ENCODE measurements at regions not wholly inside any gene's neighbourhood (a gene's known extent, or its start where the extent isn't known, plus 50 kb on each side); places are given as distances from the start of the nearest gene placed in this dataset.

GRCh38 chr17:77285594-77286390, 145.0 kb downstream of the SEC14L1 start (continued):
- TF ChIP-seq ATF1 (CRISPR knock-in tag; IDR thresholded peaks at IDR 0.05) (no peak), KLF15 (CRISPR knock-in tag; IDR thresholded peaks at IDR 0.05; ENCODE audit: borderline replicate concordance) (no peak), THAP8 (CRISPR knock-in tag; IDR thresholded peaks at IDR 0.05; ENCODE audit: borderline replicate concordance) (no peak), KAT2B (IDR thresholded peaks at IDR 0.05; ENCODE audit: borderline replicate concordance, low read depth, low read length) (no peak), NONO (IDR thresholded peaks at IDR 0.05) (no peak), NONO (CRISPR knock-in tag; conservative IDR thresholded peaks at IDR 0.05) (no peak; the same call in 1 of the 2 replicates), IRX3 (CRISPR knock-in tag; IDR thresholded peaks at IDR 0.05; ENCODE audit: borderline replicate concordance, low read depth) (0 out of 2 replicates have a peak, but pooled peaks have one; percentile 9), MTA1 (CRISPR knock-in tag; IDR thresholded peaks at IDR 0.05; ENCODE audit: borderline replicate concordance) (no peak; the same call in 1 of the 2 replicates), NR2F2 (IDR thresholded peaks at IDR 0.05; ENCODE audit: borderline replicate concordance, low read depth) (no peak), GLI4 (CRISPR knock-in tag; IDR thresholded peaks at IDR 0.05; ENCODE audit: borderline replicate concordance) (peak; percentile 65; the same call in 1 of the 2 replicates), ZNF225 (CRISPR knock-in tag; IDR thresholded peaks at IDR 0.05) (peak; percentile 76; the same call in 1 of the 2 replicates), ZNF788 (CRISPR knock-in tag; IDR thresholded peaks at IDR 0.05; ENCODE audit: borderline replicate concordance) (no peak), ZNF709 (CRISPR knock-in tag; IDR thresholded peaks at IDR 0.05) (no peak), RBM22 (optimal IDR thresholded peaks at IDR 0.05; ENCODE audit: low read length) (peak; percentile 25), ETV6 (CRISPR knock-in tag; conservative IDR thresholded peaks at IDR 0.05) (no peak), ZFY (CRISPR knock-in tag; IDR thresholded peaks at IDR 0.05) (peak; percentile 50; the same call in 1 of the 2 replicates), RORA (CRISPR knock-in tag; IDR thresholded peaks at IDR 0.05) (no peak), BORCS8-MEF2B (CRISPR knock-in tag; IDR thresholded peaks at IDR 0.05) (no peak)
- TF ChIP-seq, protein P1, sequence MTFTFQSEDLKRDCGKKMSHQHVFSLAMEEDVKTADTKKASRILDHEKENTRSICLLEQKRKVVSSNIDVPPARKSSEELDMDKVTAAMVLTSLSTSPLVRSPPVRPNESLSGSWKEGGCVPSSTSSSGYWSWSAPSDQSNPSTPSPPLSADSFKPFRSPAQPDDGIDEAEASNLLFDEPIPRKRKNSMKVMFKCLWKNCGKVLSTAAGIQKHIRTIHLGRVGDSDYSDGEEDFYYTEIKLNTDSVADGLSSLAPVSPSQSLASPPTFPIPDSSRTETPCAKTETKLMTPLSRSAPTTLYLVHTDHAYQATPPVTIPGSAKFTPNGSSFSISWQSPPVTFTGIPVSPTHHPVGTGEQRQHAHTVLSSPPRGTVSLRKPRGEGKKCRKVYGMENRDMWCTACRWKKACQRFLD (CRISPR knock-in tag; IDR thresholded peaks at IDR 0.05; ENCODE audit: borderline replicate concordance) = no peak
- TF ChIP-seq, protein P2, sequence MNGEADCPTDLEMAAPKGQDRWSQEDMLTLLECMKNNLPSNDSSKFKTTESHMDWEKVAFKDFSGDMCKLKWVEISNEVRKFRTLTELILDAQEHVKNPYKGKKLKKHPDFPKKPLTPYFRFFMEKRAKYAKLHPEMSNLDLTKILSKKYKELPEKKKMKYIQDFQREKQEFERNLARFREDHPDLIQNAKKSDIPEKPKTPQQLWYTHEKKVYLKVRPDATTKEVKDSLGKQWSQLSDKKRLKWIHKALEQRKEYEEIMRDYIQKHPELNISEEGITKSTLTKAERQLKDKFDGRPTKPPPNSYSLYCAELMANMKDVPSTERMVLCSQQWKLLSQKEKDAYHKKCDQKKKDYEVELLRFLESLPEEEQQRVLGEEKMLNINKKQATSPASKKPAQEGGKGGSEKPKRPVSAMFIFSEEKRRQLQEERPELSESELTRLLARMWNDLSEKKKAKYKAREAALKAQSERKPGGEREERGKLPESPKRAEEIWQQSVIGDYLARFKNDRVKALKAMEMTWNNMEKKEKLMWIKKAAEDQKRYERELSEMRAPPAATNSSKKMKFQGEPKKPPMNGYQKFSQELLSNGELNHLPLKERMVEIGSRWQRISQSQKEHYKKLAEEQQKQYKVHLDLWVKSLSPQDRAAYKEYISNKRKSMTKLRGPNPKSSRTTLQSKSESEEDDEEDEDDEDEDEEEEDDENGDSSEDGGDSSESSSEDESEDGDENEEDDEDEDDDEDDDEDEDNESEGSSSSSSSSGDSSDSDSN (CRISPR knock-in tag; IDR thresholded peaks at IDR 0.05) = peak; percentile 94
- TF ChIP-seq, protein P3, sequence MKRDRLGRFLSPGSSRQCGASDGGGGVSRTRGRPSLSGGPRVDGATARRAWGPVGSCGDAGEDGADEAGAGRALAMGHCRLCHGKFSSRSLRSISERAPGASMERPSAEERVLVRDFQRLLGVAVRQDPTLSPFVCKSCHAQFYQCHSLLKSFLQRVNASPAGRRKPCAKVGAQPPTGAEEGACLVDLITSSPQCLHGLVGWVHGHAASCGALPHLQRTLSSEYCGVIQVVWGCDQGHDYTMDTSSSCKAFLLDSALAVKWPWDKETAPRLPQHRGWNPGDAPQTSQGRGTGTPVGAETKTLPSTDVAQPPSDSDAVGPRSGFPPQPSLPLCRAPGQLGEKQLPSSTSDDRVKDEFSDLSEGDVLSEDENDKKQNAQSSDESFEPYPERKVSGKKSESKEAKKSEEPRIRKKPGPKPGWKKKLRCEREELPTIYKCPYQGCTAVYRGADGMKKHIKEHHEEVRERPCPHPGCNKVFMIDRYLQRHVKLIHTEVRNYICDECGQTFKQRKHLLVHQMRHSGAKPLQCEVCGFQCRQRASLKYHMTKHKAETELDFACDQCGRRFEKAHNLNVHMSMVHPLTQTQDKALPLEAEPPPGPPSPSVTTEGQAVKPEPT (CRISPR knock-in tag; IDR thresholded peaks at IDR 0.05; ENCODE audit: low read depth) = peak; percentile 84
- TF ChIP-seq, protein P4, sequence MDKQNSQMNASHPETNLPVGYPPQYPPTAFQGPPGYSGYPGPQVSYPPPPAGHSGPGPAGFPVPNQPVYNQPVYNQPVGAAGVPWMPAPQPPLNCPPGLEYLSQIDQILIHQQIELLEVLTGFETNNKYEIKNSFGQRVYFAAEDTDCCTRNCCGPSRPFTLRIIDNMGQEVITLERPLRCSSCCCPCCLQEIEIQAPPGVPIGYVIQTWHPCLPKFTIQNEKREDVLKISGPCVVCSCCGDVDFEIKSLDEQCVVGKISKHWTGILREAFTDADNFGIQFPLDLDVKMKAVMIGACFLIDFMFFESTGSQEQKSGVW (CRISPR knock-in tag; IDR thresholded peaks at IDR 0.05; ENCODE audit: borderline replicate concordance) = no peak

Data from HepG2 (cell line).